Glomerular visceral epithelial cell (primary cell): ENCODE measurements at regions not wholly inside any gene's neighbourhood (a gene's known extent, or its start where the extent isn't known, plus 50 kb on each side); places are given as distances from the start of the nearest gene placed in this dataset.

Experiments
- DNase-seq: peaks from one replicate; pipeline ENCODE4 v3.0.0-alpha.2; 2016; ENCODE audit errors: extremely low spot score

GRCh38 chr11:122277493-122277892 lies 161.5 kb upstream of the BLID start:
- no peak for DNase-seq

GRCh38 chr11:122276221-122276620 lies 160.2 kb upstream of the BLID start:
- DNase-seq, result no peak

- no peak for DNase-seq
These were observed 159.5 kb upstream of the BLID start for GRCh38 chr11:122275508-122275907.

- DNase-seq, result no peak
These were observed 157.6 kb upstream of the BLID start for GRCh38 chr11:122273476-122274191.

GRCh38 chr11:122271745-122272144 lies 155.7 kb upstream of the BLID start:
- DNase-seq, result no peak

GRCh38 chr11:122271137-122271536 lies 155.1 kb upstream of the BLID start:
- no peak for DNase-seq

- no peak for DNase-seq
These were observed 154.5 kb upstream of the BLID start for GRCh38 chr11:122270535-122270934.

GRCh38 chr11:122269824-122270223 lies 153.8 kb upstream of the BLID start:
- no peak for DNase-seq

- no peak for DNase-seq
These were observed 152.7 kb upstream of the BLID start for GRCh38 chr11:122268601-122269130.

- no peak for DNase-seq
These were observed 151.6 kb upstream of the BLID start for GRCh38 chr11:122267602-122268001.

- no peak for DNase-seq
These were observed 150.0 kb upstream of the BLID start for GRCh38 chr11:122265981-122266380.

- no peak for DNase-seq
These were observed 148.1 kb upstream of the BLID start for GRCh38 chr11:122264121-122264520.

GRCh38 chr11:122261546-122261945 lies 145.5 kb upstream of the BLID start:
- no peak for DNase-seq

- DNase-seq, result no peak
These were observed 143.3 kb upstream of the BLID start for GRCh38 chr11:122259195-122259821.

- no peak for DNase-seq
These were observed 142.6 kb upstream of the BLID start for GRCh38 chr11:122258446-122259194.

GRCh38 chr11:122253589-122254231 lies 137.7 kb upstream of the BLID start:
- no peak for DNase-seq

- DNase-seq, result no peak
These were observed 132.9 kb upstream of the BLID start for GRCh38 chr11:122248939-122249338.

- DNase-seq, result no peak
These were observed 132.1 kb upstream of the BLID start for GRCh38 chr11:122248131-122248530.

- no peak for DNase-seq
These were observed 130.9 kb upstream of the BLID start for GRCh38 chr11:122246874-122247273.

- no peak for DNase-seq
These were observed 126.7 kb upstream of the BLID start for GRCh38 chr11:122242731-122243130.

- DNase-seq, result no peak
These were observed 125.6 kb upstream of the BLID start for GRCh38 chr11:122241566-122241965.

GRCh38 chr11:122240638-122241037 lies 124.6 kb upstream of the BLID start:
- no peak for DNase-seq
